ENCODE measurements at regions not wholly inside any gene's neighbourhood (a gene's known extent, or its start where the extent isn't known, plus 50 kb on each side); places are given as distances from the start of the nearest gene placed in this dataset.

DNA sequence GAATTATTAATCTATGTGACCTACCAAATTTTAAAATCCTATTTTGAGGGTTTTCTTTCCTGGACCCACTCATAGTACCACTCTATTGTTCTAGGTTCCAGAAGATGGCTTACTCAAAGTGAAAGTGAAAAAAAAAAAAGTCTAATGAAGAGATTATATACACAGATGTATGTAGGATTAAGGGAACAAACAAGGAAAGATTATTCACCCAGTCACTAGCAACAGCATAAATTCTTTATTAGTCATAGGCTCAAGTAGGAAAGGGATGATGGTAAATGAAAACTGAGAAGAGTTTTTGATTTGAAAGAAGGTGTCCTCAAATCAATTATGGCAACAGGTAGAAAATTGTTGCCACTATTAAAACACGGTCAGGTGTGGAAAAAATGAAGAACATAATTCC is 923.7 kb downstream of the TBC1D32 start:
- TF ChIP-seq, protein P1, sequence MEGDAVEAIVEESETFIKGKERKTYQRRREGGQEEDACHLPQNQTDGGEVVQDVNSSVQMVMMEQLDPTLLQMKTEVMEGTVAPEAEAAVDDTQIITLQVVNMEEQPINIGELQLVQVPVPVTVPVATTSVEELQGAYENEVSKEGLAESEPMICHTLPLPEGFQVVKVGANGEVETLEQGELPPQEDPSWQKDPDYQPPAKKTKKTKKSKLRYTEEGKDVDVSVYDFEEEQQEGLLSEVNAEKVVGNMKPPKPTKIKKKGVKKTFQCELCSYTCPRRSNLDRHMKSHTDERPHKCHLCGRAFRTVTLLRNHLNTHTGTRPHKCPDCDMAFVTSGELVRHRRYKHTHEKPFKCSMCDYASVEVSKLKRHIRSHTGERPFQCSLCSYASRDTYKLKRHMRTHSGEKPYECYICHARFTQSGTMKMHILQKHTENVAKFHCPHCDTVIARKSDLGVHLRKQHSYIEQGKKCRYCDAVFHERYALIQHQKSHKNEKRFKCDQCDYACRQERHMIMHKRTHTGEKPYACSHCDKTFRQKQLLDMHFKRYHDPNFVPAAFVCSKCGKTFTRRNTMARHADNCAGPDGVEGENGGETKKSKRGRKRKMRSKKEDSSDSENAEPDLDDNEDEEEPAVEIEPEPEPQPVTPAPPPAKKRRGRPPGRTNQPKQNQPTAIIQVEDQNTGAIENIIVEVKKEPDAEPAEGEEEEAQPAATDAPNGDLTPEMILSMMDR (conservative IDR thresholded peaks at IDR 0.05; ENCODE audit: low read length), result no peak
- no peak for TF ChIP-seq EZH2phosphoT487 (IDR thresholded peaks at IDR 0.05; ENCODE audit: borderline replicate concordance, low read depth, low read length)
